Activated CD4-positive, alpha-beta T cell treated with anti-CD3 and anti-CD28 coated beads for 1 hour (primary cell): ENCODE measurements at regions not wholly inside any gene's neighbourhood (a gene's known extent, or its start where the extent isn't known, plus 50 kb on each side); places are given as distances from the start of the nearest gene placed in this dataset.
"Not testable (repeated sequence)": the region's sequence is repeated elsewhere in the genome, so short reads cannot be mapped to it uniquely, and the experiment has no call there.

Experiments
- DNase-seq: peaks from one replicate; pipeline ENCODE4 v3.0.0-alpha.2; 2020

DNA sequence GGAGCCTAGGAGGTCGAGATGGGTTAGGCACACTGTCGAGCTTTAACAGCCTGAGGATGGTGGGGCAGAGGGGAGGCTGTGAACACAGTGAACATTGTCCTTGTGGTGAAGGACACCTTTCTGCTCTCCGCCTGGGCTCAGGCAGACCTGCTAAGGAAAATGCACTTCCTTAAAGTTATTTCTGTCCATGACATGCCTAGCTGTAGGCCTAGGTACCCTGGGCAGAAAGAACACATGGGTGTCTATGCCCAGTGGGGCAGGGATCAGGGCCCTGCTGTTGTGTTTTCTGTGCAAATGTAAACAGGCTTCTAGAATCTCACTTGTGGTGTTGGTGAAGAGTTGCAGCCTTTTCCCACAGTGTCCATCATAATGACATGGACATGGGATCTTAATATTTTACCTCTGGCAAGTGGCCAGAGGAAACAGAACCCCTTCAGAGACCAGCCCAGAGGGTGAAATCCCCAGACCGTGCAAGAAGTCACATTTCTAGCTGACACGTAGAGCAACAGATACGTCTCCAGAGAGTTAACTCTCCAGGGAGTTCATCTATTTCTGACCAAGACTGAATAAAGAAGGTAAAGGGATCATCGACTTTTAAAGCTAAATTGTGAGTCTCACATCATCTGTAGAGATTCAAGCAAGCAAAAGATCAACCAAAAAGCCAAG, 79.2 kb downstream of the C9orf152 start:
- DNase-seq, result no peak

DNA sequence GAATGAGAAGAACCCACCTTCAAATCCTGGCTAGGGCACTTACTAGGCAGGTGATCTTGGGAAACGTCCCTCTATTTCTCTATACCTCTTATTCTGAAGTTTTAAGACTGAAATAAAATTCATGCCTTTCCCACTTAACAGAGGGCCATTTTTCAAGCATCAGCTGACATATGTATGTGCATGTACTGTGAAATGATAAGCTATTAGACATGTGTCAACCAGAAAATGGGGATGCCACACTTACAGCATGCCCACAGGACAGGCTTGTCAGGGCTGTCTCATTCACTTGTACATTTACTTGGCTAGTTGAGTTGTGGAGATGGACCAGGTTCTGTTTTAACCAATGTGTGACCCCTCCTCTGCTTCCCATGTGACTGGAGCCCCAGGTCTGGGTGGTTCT, 78.5 kb downstream of the C9orf152 start:
- no peak for DNase-seq

DNA sequence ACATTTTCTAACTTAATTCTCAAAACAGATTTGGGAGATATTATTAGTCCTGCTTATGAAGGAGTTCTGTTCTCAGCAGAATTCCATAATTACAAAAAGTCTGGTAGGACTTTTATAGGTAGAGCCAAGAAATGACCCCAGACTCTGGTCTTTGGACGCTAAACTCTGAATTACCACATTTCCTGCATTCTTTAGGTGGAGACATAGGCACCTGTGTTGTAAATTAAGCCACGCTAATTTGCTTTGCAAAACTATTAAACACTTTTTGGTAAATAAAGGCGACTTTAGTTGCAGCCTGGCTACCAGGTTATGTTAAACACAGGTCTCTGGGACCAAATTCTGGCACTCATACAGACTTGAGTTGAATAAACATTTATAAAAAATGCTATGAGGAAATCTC, 77.7 kb downstream of the C9orf152 start:
- no peak for DNase-seq

GRCh38 chr9:110130791-110131416, 77.1 kb downstream of the C9orf152 start:
- no peak for DNase-seq

- DNase-seq, result no peak
Measured at GRCh38 chr9:110131499-110131898, 76.5 kb downstream of the C9orf152 start.

- DNase-seq, result not testable (repeated sequence)
Measured at GRCh38 chr9:110132531-110132930, 75.4 kb downstream of the C9orf152 start.

- DNase-seq, result no peak
Measured at GRCh38 chr9:110133059-110133458, 74.9 kb downstream of the C9orf152 start.

GRCh38 chr9:110133608-110134210, 74.2 kb downstream of the C9orf152 start:
- DNase-seq, result no peak

- DNase-seq, result no peak
Measured at GRCh38 chr9:110135846-110136245, 72.1 kb downstream of the C9orf152 start.

DNA sequence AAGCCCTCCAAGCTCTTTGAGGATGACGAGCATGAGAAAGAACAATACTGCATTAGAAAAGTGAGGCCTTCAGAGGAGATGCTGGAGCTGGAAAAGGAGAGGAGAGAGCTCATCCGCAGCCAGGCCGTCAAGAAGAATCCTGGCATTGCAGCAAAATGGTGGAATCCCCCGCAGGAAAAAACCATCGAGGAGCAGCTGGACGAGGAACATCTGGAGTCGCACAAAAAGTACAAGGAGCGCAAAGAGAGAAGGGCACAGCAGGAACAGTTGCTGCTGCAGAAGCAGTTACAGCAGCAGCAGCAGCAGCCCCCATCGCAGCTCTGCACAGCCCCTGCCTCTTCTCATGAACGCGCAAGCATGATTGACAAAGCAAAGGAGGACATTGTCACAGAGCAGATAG, 71.2 kb downstream of the C9orf152 start:
- no peak for DNase-seq

DNA sequence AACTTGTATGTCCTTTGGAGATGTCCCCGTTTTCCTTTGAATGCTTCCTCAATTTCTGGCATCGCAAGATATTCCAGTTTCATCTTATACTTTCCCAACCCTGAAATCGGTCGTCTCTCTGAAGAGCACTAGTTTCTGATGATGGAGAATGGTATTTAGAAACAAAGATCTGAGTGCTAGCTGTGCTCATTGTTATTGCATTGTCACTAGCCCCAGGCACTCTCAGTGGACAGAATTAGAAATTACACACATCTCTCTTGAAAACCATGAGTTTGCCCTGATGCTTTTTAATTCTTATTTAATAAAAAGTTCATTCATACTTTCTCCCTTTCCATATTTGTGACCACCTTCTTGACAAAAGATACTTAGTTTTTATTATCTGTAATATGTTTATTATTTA, 67.7 kb downstream of the C9orf152 start:
- no peak for DNase-seq

DNA sequence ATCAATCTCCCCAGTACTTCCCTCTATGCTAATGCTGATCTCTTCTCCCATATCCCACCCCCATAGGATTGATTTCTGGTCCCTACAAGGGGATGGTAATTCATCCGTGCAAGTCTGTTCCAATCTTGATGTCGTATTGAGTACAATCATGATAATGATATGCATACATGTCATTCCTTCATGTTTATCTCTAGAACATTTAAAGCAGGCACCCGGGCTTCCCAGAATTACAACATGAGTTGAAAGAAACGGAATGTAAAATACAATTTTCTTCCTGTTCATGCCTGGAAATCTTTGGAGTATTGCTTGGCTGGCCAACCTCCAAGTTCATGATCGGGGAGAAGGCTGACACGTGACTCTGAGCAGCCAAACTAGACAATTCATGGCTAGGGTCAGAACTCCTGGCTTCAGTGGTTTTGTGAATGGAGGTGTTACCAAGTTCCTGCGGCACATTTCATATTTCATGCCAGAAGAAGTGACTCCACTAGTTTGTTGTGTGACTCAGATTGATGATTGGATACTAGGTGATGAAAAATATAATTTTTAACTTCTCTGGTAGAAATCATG, 66.6 kb downstream of the C9orf152 start:
- no peak for DNase-seq

- DNase-seq, result no peak
Measured at GRCh38 chr9:110142253-110142652, 65.7 kb downstream of the C9orf152 start.

GRCh38 chr9:110142868-110143481, 65.0 kb downstream of the C9orf152 start:
- no peak for DNase-seq

- no peak for DNase-seq
Measured at GRCh38 chr9:110143485-110143884, 64.5 kb downstream of the C9orf152 start.

DNA sequence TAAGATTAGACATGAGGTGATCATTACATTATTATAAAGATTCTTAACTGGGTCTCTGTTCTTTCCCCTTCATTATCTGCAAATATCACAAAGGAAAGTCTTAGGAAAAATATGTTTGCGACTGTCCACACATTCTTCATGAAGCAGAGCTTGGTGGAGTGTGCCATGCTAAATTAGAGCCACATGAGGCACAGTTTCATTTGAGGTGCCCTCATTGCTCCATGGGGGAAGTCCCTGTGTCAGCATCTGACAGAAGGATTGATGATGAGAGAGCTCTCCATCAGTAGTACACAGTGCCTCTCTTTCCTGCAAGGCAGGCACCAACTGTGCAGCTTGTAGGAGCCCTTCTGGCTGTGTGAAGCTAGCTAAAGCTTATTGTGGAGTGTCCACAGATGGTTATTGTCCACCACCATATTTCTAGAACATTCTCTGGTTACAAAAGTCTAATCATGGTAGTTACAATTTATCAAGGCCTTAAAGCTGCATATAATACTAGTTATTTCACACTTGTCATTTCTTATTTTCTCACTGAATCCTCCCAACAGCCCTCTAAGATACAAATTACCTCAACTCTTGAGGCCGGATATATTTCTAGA, 63.9 kb downstream of the C9orf152 start:
- DNase-seq, result no peak

GRCh38 chr9:110146373-110146772, 61.6 kb downstream of the C9orf152 start:
- DNase-seq, result no peak

DNA sequence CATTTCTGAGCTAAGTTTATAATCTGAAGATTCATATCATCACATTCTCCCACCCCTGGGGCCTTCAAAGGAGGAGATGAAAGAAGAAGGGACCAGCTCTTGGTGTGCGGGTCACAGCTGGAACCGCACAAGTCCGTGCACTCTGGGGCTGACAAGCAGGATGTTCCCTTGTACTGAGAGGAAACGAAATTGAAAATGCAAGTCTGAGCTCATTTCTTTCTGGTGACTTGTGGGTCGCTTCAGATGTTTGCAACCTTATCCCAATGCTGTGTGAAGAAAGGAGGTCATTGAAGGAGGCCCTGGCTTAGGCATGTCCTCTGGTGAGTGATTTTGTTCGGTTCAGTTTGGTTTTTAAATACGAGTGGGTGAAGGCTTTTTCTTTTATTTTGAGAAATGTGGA, 59.6 kb downstream of the C9orf152 start:
- no peak for DNase-seq

GRCh38 chr9:110148891-110149290, 59.1 kb downstream of the C9orf152 start:
- no peak for DNase-seq
